ENCODE measurements at regions not wholly inside any gene's neighbourhood (a gene's known extent, or its start where the extent isn't known, plus 50 kb on each side); places are given as distances from the start of the nearest gene placed in this dataset.
"Not testable (repeated sequence)": the region's sequence is repeated elsewhere in the genome, so short reads cannot be mapped to it uniquely, and the experiment has no call there.

GRCh38 chr10:78341953-78342614 is 308.4 kb downstream of the RPS24 start:
- no peak for DNase-seq (ENCODE audit: low read depth, low spot score)

- no peak for DNase-seq (ENCODE audit: low read depth, low spot score)
These were observed 309.4 kb downstream of the RPS24 start for GRCh38 chr10:78342827-78343653.

- DNase-seq (ENCODE audit: low read depth, low spot score), result not testable (repeated sequence)
These were observed 310.6 kb downstream of the RPS24 start for GRCh38 chr10:78344257-78344656.

- DNase-seq (ENCODE audit: low read depth, low spot score), result not testable (repeated sequence)
These were observed 311.9 kb downstream of the RPS24 start for GRCh38 chr10:78345515-78345914.

GRCh38 chr10:78346721-78347120 is 313.1 kb downstream of the RPS24 start:
- DNase-seq (ENCODE audit: low read depth, low spot score), result no peak

- DNase-seq (ENCODE audit: low read depth, low spot score), result no peak
These were observed 314.9 kb downstream of the RPS24 start for GRCh38 chr10:78348411-78349164.

GRCh38 chr10:78349165-78349516 is 315.5 kb downstream of the RPS24 start:
- DNase-seq (ENCODE audit: low read depth, low spot score), result no peak

- DNase-seq (ENCODE audit: low read depth, low spot score), result no peak
These were observed 316.4 kb downstream of the RPS24 start for GRCh38 chr10:78349911-78350663.

GRCh38 chr10:78351283-78351682 is 317.6 kb downstream of the RPS24 start:
- DNase-seq (ENCODE audit: low read depth, low spot score), result no peak

- no peak for DNase-seq (ENCODE audit: low read depth, low spot score)
These were observed 318.1 kb downstream of the RPS24 start for GRCh38 chr10:78351809-78352208.

GRCh38 chr10:78353636-78354035 is 320.0 kb downstream of the RPS24 start:
- no peak for DNase-seq (ENCODE audit: low read depth, low spot score)

- no peak for DNase-seq (ENCODE audit: low read depth, low spot score)
These were observed 320.4 kb downstream of the RPS24 start for GRCh38 chr10:78354101-78354500.

- no peak for DNase-seq (ENCODE audit: low read depth, low spot score)
These were observed 322.7 kb downstream of the RPS24 start for GRCh38 chr10:78356291-78356900.

- DNase-seq (ENCODE audit: low read depth, low spot score), result no peak
These were observed 323.7 kb downstream of the RPS24 start for GRCh38 chr10:78357141-78358063.

GRCh38 chr10:78358351-78358750 is 324.7 kb downstream of the RPS24 start:
- DNase-seq (ENCODE audit: low read depth, low spot score), result no peak

- DNase-seq (ENCODE audit: low read depth, low spot score), result no peak
These were observed 325.3 kb downstream of the RPS24 start for GRCh38 chr10:78358982-78359381.

- no peak for DNase-seq (ENCODE audit: low read depth, low spot score)
These were observed 326.0 kb downstream of the RPS24 start for GRCh38 chr10:78359640-78360091.

GRCh38 chr10:78360284-78360683 is 326.6 kb downstream of the RPS24 start:
- DNase-seq (ENCODE audit: low read depth, low spot score), result no peak

- DNase-seq (ENCODE audit: low read depth, low spot score), result no peak
These were observed 327.4 kb downstream of the RPS24 start for GRCh38 chr10:78361031-78361430.

- no peak for DNase-seq (ENCODE audit: low read depth, low spot score)
These were observed 328.9 kb downstream of the RPS24 start for GRCh38 chr10:78362406-78363022.

Data from brain pericyte (primary cell).